ENCODE measurements at regions not wholly inside any gene's neighbourhood (a gene's known extent, or its start where the extent isn't known, plus 50 kb on each side); places are given as distances from the start of the nearest gene placed in this dataset.

DNA sequence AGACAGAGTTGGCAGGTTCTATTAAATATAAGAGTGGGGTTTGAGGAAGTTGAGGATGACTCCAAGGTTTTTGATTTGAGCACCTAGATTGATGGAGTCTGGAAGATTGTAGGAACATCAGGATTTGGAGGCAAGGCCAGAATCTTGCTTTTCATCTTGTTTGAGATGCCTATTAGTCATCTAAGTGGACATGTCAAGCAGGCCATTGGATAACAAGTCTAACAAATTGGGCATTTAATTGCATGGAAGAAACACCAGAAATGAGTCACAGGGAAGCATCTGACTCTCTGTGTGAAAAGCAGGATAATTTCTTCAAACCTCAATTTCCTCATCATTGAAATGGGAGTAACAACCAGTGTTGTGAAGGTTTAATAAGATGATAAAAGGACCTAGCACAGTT, 53.3 kb upstream of the ARL15 start:
- TF ChIP-seq RBM25 (IDR thresholded peaks at IDR 0.05; ENCODE audit: low read depth, low read length, severe bottlenecking), result peak; percentile 8
- TF ChIP-seq SMAD4 (CRISPR knock-in tag; conservative IDR thresholded peaks at IDR 0.05), result no peak
- peak; percentile 36; the same call in 1 of the 2 replicates for TF ChIP-seq FOSL1 (tag; conservative IDR thresholded peaks at IDR 0.05)

DNA sequence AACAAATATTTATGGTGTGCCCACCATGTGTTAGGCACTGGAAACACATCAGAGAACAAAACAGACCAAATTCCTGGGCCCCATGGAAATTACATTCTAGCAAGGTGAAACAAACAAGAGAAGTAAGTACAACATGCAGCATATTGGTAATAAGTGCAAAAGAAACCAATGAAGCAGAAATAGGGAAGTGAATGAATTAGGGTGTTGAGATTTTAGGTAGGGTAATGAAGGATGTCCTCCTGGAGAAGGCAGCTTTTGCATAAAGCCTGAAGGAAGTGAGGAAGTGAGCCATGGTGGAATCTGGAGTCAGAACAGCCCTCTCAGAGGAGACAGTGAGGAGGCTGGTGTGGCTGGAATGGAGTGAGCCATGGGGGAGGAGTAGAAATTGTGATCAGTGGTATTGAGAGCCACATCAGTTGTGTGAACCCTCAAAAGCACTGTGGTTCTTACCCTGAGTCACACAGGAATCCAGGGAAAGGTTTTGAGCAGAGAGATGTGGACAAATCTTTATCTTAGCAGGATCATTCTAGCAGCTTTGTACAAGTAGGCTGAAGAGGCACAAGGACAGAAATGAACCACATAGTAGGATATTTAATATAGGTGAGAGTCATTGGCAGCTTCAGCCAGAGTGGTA, 52.7 kb upstream of the ARL15 start:
- no peak overlapping the region for H3K9ac ChIP-seq (ENCODE audit: insufficient read depth in 1 of 2, low read depth in 2 of 2, low read length in 2 of 2)
- no peak overlapping the region for H3K27ac ChIP-seq (ENCODE audit: extremely low read depth, low read depth, low read length)
- H3K9me1 ChIP-seq (ENCODE audit: control insufficient read depth, insufficient read depth, low read length), result peaks cover 6% of the 10 kb centered on the region
- intact Hi-C loops (cut with micrococcal nuclease), result no loop called here
- no peak overlapping the region for H3K4me3 ChIP-seq
- no peaks in the 10 kb centered on the region for H3K27me3 ChIP-seq (ENCODE audit: control insufficient read depth in 2 of 2, insufficient read depth in 2 of 2, low read length in 2 of 2)
- BruUV-seq (replicated peaks), result no TSS peak
- H3K4me2 ChIP-seq (ENCODE audit: insufficient read depth, low read length), result no peak overlapping the region
- peaks cover 0 to 15% of the 10 kb centered on the region in 2 experiments; a peak in 3 of 5 replicates for H3K4me1 ChIP-seq (replicated peaks in 1 of 2; ENCODE audit: control insufficient read depth in 2 of 2, insufficient read depth in 2 of 2, low read length in 2 of 2)
- no peak for FAIRE-seq
- ChIA-PET POLR2A (no interaction called here), CTCF (ENCODE audit: low intra/inter-chr PET ratio) (no interaction called here)
- H3K9me3 ChIP-seq (replicated peaks; ENCODE audit: control insufficient read depth, insufficient read depth, low read depth, low read length), result no peaks in the 10 kb centered on the region
- in situ Hi-C loops (cut with MboI), result no loop called here
- H4K20me1 ChIP-seq (replicated peaks; ENCODE audit: control insufficient read depth, insufficient read depth, low read length), result no peaks in the 10 kb centered on the region
- DNase-seq (ENCODE audit: extremely low read depth in 1 of 4, low spot score in 3 of 4), result no peak
- ATAC-seq, result no peak
- peaks cover 30% of the 10 kb centered on the region; the same call in 2 of the 3 replicates for H3K36me3 ChIP-seq (ENCODE audit: control insufficient read depth, insufficient read depth, low read length)
- H2AFZ ChIP-seq (ENCODE audit: low read depth, low read length), result no peak overlapping the region
- peaks cover 41% of the 10 kb centered on the region for H3K79me2 ChIP-seq (ENCODE audit: control insufficient read depth, insufficient read depth, low read length)
- TF ChIP-seq SPI1 (IDR thresholded peaks at IDR 0.05; ENCODE audit: borderline replicate concordance, low read depth, low read length), result peak; percentile 59; the same call in 1 of the 2 replicates
- no peak for TF ChIP-seq GTF2F1 (IDR thresholded peaks at IDR 0.05; ENCODE audit: low read depth, low read length)
- no peak for TF ChIP-seq RCOR1 (IDR thresholded peaks at IDR 0.05; ENCODE audit: borderline replicate concordance in 1 of 2, low read depth in 2 of 2, low read length in 2 of 2)
- no peak for TF ChIP-seq ZNF274 (IDR thresholded peaks at IDR 0.05; ENCODE audit: borderline replicate concordance, low read depth, low read length)

More for the DNA sequence above, 53.3 kb upstream of the ARL15 start:
- no peaks in the 10 kb centered on the region for H3K9me3 ChIP-seq (replicated peaks; ENCODE audit: control insufficient read depth, insufficient read depth, low read depth, low read length)
- no peak overlapping the region for H3K9ac ChIP-seq (ENCODE audit: insufficient read depth in 1 of 2, low read depth in 2 of 2, low read length in 2 of 2)
- H3K4me1 ChIP-seq (replicated peaks in 1 of 2; ENCODE audit: control insufficient read depth in 2 of 2, insufficient read depth in 2 of 2, low read length in 2 of 2), result peaks cover 0 to 15% of the 10 kb centered on the region in 2 experiments; a peak in 3 of 5 replicates
- ATAC-seq, result no peak
- no peak for DNase-seq (ENCODE audit: extremely low read depth in 1 of 4, low spot score in 3 of 4)
- no peak overlapping the region for H2AFZ ChIP-seq (ENCODE audit: low read depth, low read length)
- no peaks in the 10 kb centered on the region for H4K20me1 ChIP-seq (replicated peaks; ENCODE audit: control insufficient read depth, insufficient read depth, low read length)
- peaks cover 30% of the 10 kb centered on the region; the same call in 2 of the 3 replicates for H3K36me3 ChIP-seq (ENCODE audit: control insufficient read depth, insufficient read depth, low read length)
- H3K79me2 ChIP-seq (ENCODE audit: control insufficient read depth, insufficient read depth, low read length), result peaks cover 40% of the 10 kb centered on the region
- peaks cover 6% of the 10 kb centered on the region for H3K9me1 ChIP-seq (ENCODE audit: control insufficient read depth, insufficient read depth, low read length)
- POLR2A ChIA-PET, result no interaction called here
- H3K4me3 ChIP-seq, result no peak overlapping the region
- no peak overlapping the region for H3K27ac ChIP-seq (ENCODE audit: extremely low read depth, low read depth, low read length)
- no peak overlapping the region for H3K4me2 ChIP-seq (ENCODE audit: insufficient read depth, low read length)
- no peak for FAIRE-seq
- intact Hi-C loops (cut with micrococcal nuclease), result no loop called here
- no peaks in the 10 kb centered on the region for H3K27me3 ChIP-seq (ENCODE audit: control insufficient read depth in 2 of 2, insufficient read depth in 2 of 2, low read length in 2 of 2)
- BruUV-seq (replicated peaks), result no TSS peak
- CTCF ChIA-PET (ENCODE audit: low intra/inter-chr PET ratio), result no interaction called here
- in situ Hi-C loops (cut with MboI), result no loop called here
